HEK293T (cell line): ENCODE measurements at regions not wholly inside any gene's neighbourhood (a gene's known extent, or its start where the extent isn't known, plus 50 kb on each side); places are given as distances from the start of the nearest gene placed in this dataset.
"Not testable (repeated sequence)": the region's sequence is repeated elsewhere in the genome, so short reads cannot be mapped to it uniquely, and the experiment has no call there.

ENCODE experiments used
- ELF4 ChIP-seq: fragments of 450-650 bp; IDR thresholded peaks from 2 replicates; pipeline ENCODE4 v1.6.1; 2017; ENCODE audit warnings: antibody characterized with exemption
- TARDBP ChIP-seq: fragments of 450-650 bp; IDR thresholded peaks from 2 replicates; pipeline ENCODE4 v1.6.1; 2016

- not testable (repeated sequence) for TF ChIP-seq TARDBP, ELF4
Observed at GRCh38 chr13:107596306-107596705, 619.0 kb downstream of the LIG4 start.
